DOHH2 (cell line): ENCODE measurements at regions not wholly inside any gene's neighbourhood (a gene's known extent, or its start where the extent isn't known, plus 50 kb on each side); places are given as distances from the start of the nearest gene placed in this dataset.

ENCODE experiments used
- CTCF ChIP-seq: fragments of 200-600 bp; sonication (generic); IDR thresholded peaks from one replicate; pipeline ENCODE4 v1.5.1; 2014; ENCODE audit warnings: antibody characterized with exemption, mild to moderate bottlenecking, low read depth, low read length; ENCODE audit not compliant: poor library complexity, severe bottlenecking
- EZH2phosphoT487 ChIP-seq: fragments of 200-600 bp; sonication (generic); IDR thresholded peaks from 2 replicates; pipeline ENCODE4 v1.6.1; 2017; ENCODE audit warnings: borderline replicate concordance, mild to moderate bottlenecking, antibody characterized with exemption, low read length, moderate library complexity, mixed read lengths

DNA sequence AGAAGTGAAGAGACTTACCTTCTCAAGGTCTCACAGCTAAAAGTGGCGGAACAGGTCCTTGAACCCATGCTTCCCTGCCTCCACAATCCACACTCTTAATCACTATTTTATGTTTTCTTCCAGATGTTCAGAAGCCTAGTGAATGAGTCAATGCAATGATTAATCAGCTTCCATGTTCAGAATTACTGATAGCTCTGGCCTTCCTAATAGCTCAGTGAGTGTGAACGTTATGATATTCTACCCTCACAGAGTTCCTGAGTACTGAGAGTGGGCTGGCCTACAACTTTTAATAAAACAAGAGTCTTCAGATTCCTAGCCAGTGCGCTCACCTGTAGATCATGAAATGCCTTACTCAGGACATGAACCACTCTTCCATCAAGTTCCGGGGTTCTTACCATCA, 443.0 kb upstream of the ADAMTS9 start:
- TF ChIP-seq CTCF (no peak), EZH2phosphoT487 (no peak)
